Omental fat pad (tissue), 3 donors: ENCODE measurements at regions not wholly inside any gene's neighbourhood (a gene's known extent, or its start where the extent isn't known, plus 50 kb on each side); places are given as distances from the start of the nearest gene placed in this dataset.

ENCODE experiments used
- ATAC-seq: fragments of 150-250 bp; one replicate; pipeline ENCODE4 v1.9.1; 2016; ENCODE audit warnings: mild to moderate bottlenecking, moderate library complexity; ENCODE audit not compliant: low FRiP score
- DNase-seq: peaks from one replicate; pipeline ENCODE4 v3.0.0-alpha.2; 2019; ENCODE audit warnings: low spot score
- TF ChIP-seq, protein P1 (sequence below), 3 donors: fragments of 450-650 bp; IDR thresholded peaks; one replicate each; pipeline ENCODE4 v1.5.1; 2016 to 2017; ENCODE audit warnings: antibody characterized with exemption in 3 of 3, mild to moderate bottlenecking in 3 of 3, moderate library complexity in 2 of 3

DNA sequence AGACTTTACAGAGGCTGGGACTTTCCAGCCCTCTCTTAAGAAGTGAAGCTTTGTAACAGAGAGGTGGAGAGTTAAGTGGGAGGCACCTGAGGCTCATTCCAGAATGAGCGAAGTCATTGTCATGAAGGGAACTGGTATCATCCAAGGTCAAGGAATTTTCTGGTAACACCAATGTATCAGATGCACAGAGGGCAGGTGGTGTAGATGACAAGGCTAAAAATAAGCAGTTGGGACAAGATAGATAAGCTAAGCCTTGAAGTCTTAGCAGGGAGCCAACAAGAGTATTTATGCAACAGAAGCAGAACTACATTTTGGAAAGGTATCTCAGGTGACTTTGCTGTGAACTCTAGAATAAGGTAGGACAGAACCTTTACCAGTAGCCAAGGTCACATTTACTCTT, 257.0 kb upstream of the AUTS2 start:
- TF ChIP-seq, protein P1, sequence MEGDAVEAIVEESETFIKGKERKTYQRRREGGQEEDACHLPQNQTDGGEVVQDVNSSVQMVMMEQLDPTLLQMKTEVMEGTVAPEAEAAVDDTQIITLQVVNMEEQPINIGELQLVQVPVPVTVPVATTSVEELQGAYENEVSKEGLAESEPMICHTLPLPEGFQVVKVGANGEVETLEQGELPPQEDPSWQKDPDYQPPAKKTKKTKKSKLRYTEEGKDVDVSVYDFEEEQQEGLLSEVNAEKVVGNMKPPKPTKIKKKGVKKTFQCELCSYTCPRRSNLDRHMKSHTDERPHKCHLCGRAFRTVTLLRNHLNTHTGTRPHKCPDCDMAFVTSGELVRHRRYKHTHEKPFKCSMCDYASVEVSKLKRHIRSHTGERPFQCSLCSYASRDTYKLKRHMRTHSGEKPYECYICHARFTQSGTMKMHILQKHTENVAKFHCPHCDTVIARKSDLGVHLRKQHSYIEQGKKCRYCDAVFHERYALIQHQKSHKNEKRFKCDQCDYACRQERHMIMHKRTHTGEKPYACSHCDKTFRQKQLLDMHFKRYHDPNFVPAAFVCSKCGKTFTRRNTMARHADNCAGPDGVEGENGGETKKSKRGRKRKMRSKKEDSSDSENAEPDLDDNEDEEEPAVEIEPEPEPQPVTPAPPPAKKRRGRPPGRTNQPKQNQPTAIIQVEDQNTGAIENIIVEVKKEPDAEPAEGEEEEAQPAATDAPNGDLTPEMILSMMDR (IDR thresholded peaks at IDR 0.05) = no peak
- DNase-seq (no peak), ATAC-seq (no peak)

DNA sequence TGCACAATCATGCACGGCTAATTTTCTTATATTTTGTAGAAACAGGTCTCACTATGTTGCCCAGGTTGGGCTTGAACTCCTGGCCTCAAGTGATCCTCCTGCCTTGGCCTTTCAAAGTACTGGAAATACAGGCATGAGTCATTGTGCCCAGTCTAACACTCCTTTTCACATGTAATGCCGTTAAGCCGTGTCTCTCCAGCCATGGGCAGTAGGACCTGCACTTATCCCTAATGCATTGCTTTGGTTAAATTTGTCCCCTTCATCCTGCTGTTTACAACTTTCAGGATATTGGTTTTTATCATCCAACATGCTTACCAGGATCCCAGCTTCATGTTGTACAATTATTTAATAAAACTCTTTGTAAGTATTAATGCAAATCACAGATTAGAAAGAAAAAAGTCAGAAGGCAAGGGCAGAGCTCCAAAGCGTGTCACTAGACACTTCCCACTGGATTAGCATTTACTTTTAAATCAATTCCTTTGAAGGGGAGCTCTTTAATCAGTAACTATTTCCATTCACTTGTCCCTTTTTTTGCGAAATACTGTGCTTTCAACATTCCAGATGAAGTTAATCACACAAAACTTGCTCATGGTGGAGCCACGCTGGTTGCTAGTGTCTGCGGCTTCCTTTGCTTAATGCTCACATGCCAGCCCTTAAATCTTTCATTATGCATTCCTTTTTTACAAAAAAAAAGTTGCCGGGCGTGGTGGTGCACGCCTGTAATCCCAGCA, 256.0 kb upstream of the AUTS2 start:
- TF ChIP-seq, protein P1 (IDR thresholded peaks at IDR 0.05) = no peak
- no peak for DNase-seq

DNA sequence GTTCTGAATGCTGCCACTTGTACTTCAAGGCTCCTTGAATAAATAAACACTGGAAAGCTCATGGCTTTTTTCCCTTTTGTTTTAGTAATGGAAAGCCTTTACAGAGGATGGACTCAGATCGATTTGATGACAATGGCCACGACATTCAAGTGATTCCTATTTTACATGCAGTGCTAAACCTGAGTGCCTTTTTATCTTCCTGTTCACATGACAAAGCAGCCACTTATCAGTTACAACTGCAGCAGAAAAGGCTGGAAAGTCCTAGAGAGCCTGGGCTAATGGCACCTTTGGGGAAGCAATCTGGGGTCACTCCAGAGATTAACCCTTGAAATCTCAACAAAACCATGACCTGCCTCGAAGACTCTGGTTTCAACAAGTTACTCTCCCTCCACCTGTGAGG, 249.0 kb upstream of the AUTS2 start:
- no peak for ATAC-seq
- DNase-seq = no peak
- TF ChIP-seq, protein P1 (IDR thresholded peaks at IDR 0.05) = no peak

More for the DNA sequence above, 256.0 kb upstream of the AUTS2 start:
- no peak for ATAC-seq

DNA sequence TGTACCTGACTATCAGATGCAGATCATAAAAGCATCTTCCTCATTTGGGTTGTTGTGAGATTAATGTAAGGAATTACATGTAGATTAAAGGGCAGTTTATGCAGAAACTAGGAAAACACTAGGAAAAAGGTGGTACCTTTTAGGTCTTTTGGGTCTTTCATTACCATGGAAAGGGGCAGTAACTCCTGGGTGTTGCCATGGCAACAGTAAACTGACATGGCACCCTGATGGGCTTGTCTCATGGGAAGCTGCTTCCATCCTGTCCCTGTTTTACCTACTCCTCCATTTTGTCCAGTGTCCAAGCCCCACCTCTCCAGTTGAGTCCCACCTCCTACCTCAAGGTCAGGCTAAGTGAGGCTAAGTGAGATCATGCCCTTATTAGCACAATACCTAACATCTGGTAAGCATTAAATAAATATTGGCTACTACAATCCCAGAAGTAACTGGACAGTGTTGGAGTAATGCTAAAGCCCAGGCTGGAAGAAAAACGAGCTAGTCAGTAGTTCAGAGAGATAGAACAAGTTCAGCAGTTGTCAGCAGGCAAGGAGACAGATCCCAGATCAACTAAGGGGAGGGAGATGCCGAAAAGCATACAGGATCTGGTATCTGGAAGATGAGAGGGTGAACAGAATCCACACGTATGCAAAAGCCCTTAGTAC, 240.0 kb upstream of the AUTS2 start:
- TF ChIP-seq, protein P1 (IDR thresholded peaks at IDR 0.05) = no peak
- ATAC-seq (no peak), DNase-seq (no peak)

DNA sequence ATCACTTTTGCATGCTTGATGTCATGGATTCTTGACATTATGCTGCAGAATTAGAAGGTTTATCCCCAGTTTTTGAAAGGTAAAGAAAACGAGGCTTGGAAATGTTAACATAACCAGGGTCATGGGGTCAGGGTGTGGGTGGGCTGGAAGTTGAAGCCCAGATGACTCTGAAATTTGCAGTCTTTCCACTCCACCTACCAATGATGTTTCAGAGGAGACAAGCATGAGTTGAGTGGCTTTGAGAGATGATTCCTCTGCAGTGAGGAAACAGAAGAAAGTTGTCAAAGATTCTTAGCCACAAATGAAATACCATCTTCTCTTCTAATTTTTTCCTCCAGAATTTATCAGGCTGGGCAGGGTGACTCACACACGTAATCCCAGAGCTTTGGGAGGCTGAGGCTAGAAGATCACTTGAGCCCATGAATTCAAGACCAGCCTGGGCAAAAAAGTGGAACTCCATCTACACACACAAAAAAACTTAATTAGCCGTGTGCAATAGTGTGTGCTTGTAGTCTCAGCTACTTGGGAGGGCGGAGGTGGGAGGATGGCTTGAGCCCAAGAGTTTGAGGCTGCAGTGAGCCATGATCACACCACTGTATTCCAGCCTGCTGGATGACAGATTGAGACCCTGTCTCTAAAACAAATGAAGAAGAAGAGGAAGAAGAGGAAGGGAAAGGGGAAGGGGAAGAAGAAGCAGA, 239.1 kb upstream of the AUTS2 start:
- ATAC-seq (peak; percentile 41), DNase-seq (no peak)
- TF ChIP-seq, protein P1 (IDR thresholded peaks at IDR 0.05) = no peak

DNA sequence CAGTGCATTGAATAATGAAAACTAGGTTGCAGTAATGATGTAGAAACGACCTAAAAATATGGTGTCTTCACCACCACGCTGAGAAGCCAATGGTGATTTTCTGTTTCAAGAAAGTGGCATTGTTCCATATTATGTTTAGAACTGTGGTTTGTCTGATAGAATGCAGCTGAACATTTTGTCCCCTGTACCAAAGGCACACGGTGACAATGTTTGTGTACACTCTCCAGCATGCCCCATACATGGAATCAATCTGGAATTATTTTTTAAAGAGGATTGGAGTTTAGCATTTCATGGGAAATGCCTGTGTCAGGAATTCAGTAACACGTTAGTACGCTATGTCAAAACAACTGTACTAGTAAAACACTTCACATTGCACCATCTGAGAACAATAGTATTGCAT, 237.4 kb upstream of the AUTS2 start:
- TF ChIP-seq, protein P1 (IDR thresholded peaks at IDR 0.05) = no peak
- DNase-seq (no peak), ATAC-seq (no peak)
